ENCODE measurements at regions not wholly inside any gene's neighbourhood (a gene's known extent, or its start where the extent isn't known, plus 50 kb on each side); places are given as distances from the start of the nearest gene placed in this dataset.

DNA sequence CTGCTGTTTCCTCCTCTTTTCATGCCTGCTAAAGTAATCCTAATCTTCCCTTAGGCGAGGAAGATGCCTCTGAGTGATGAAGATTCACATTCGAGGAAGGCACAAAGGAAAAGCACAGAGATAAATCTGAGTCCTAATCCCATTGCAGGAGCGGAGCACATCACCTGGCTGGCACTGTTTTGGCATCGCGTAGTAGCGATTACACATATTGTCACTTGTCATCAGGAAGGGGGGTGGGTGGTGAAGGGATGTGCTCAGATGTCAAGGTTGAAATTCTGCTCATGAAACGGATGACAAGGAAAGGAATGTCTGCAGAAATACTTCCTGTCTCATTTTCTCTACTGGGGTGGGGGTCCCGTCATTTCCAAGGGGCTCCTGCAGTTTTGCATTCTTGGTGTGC lies 363.1 kb upstream of the EEF2KMT start:
- TF ChIP-seq, protein P1, sequence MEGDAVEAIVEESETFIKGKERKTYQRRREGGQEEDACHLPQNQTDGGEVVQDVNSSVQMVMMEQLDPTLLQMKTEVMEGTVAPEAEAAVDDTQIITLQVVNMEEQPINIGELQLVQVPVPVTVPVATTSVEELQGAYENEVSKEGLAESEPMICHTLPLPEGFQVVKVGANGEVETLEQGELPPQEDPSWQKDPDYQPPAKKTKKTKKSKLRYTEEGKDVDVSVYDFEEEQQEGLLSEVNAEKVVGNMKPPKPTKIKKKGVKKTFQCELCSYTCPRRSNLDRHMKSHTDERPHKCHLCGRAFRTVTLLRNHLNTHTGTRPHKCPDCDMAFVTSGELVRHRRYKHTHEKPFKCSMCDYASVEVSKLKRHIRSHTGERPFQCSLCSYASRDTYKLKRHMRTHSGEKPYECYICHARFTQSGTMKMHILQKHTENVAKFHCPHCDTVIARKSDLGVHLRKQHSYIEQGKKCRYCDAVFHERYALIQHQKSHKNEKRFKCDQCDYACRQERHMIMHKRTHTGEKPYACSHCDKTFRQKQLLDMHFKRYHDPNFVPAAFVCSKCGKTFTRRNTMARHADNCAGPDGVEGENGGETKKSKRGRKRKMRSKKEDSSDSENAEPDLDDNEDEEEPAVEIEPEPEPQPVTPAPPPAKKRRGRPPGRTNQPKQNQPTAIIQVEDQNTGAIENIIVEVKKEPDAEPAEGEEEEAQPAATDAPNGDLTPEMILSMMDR (IDR thresholded peaks at IDR 0.05) = no peak
- TF ChIP-seq POLR2A (IDR thresholded peaks at IDR 0.05) = no peak
